ENCODE measurements at regions not wholly inside any gene's neighbourhood (a gene's known extent, or its start where the extent isn't known, plus 50 kb on each side); places are given as distances from the start of the nearest gene placed in this dataset.

DNA sequence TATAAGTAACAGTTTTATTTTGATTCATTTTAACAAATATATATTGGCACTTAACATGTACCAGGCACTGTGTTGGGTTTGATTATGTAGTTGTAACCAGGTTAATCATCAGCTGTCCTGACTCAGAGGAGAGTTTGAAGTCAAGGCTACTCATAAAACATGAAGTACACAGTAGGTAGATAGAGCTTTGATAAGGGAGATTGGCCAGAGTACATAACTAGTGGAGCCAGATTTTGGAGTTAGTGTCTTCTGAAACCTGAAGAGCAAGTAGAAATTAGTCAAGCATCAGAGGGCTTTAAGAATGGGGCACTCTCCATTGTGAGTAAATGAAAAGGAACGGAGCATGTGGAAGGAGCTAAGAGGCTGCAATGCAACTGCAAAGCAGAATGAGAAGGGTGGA is 333.9 kb downstream of the RFC3 start:
- TF ChIP-seq, protein P1, sequence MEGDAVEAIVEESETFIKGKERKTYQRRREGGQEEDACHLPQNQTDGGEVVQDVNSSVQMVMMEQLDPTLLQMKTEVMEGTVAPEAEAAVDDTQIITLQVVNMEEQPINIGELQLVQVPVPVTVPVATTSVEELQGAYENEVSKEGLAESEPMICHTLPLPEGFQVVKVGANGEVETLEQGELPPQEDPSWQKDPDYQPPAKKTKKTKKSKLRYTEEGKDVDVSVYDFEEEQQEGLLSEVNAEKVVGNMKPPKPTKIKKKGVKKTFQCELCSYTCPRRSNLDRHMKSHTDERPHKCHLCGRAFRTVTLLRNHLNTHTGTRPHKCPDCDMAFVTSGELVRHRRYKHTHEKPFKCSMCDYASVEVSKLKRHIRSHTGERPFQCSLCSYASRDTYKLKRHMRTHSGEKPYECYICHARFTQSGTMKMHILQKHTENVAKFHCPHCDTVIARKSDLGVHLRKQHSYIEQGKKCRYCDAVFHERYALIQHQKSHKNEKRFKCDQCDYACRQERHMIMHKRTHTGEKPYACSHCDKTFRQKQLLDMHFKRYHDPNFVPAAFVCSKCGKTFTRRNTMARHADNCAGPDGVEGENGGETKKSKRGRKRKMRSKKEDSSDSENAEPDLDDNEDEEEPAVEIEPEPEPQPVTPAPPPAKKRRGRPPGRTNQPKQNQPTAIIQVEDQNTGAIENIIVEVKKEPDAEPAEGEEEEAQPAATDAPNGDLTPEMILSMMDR (IDR thresholded peaks at IDR 0.05 in 2 of 3, conservative IDR thresholded peaks at IDR 0.05 in 1 of 3; ENCODE audit: borderline replicate concordance in 1 of 3, insufficient read depth in 1 of 3, low read depth in 2 of 3, low read length in 2 of 3) = no peak
- TF ChIP-seq POLR2A (IDR thresholded peaks at IDR 0.05; ENCODE audit: borderline replicate concordance, extremely low read depth, insufficient read depth, insufficient read length) (no peak), POLR2AphosphoS5 (IDR thresholded peaks at IDR 0.05; ENCODE audit: low read depth, low read length) (no peak), REST (IDR thresholded peaks at IDR 0.05; ENCODE audit: low read depth) (no peak), MAX (IDR thresholded peaks at IDR 0.05) (no peak), RAD21 (IDR thresholded peaks at IDR 0.05; ENCODE audit: low read depth) (no peak), FOSL1 (IDR thresholded peaks at IDR 0.05; ENCODE audit: low read depth) (no peak), YY1 (IDR thresholded peaks at IDR 0.05; ENCODE audit: extremely low read depth, insufficient replicate concordance, low read depth, low read length) (no peak), SP1 (IDR thresholded peaks at IDR 0.05; ENCODE audit: low read depth) (no peak)
- TF ChIP-seq, protein P2, sequence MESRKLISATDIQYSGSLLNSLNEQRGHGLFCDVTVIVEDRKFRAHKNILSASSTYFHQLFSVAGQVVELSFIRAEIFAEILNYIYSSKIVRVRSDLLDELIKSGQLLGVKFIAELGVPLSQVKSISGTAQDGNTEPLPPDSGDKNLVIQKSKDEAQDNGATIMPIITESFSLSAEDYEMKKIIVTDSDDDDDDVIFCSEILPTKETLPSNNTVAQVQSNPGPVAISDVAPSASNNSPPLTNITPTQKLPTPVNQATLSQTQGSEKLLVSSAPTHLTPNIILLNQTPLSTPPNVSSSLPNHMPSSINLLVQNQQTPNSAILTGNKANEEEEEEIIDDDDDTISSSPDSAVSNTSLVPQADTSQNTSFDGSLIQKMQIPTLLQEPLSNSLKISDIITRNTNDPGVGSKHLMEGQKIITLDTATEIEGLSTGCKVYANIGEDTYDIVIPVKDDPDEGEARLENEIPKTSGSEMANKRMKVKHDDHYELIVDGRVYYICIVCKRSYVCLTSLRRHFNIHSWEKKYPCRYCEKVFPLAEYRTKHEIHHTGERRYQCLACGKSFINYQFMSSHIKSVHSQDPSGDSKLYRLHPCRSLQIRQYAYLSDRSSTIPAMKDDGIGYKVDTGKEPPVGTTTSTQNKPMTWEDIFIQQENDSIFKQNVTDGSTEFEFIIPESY (IDR thresholded peaks at IDR 0.05; ENCODE audit: extremely low read depth, insufficient replicate concordance, low read length) = no peak
